HCT116 (cell line): ENCODE measurements at regions not wholly inside any gene's neighbourhood (a gene's known extent, or its start where the extent isn't known, plus 50 kb on each side); places are given as distances from the start of the nearest gene placed in this dataset.

ENCODE experiments used
- EZH2 ChIP-seq: fragments of 200-600 bp; sonication (generic); IDR thresholded peaks from 2 replicates; pipeline ENCODE4 v1.6.1; 2017; ENCODE audit warnings: antibody characterized with exemption, mixed run types
- JUND ChIP-seq: IDR thresholded peaks from 2 replicates; pipeline ENCODE4 v1.6.1; 2012
- TF ChIP-seq, protein P1 (sequence below), 3 experiments: fragments of 200-600 bp in 1 of 3; sonication (generic) in 1 of 3; IDR thresholded peaks in 2 of 3; conservative IDR thresholded peaks in 1 of 3; 2 replicates each; pipeline ENCODE4 v1.5.1; 2012 to 2017; ENCODE audit warnings: low read depth in 2 of 3, low read length in 2 of 3, antibody characterized with exemption in 1 of 3, borderline replicate concordance in 1 of 3, control low read depth in 1 of 3, mild to moderate bottlenecking in 1 of 3, mixed read lengths in 1 of 3, mixed run types in 1 of 3, moderate library complexity in 1 of 3; ENCODE audit not compliant: insufficient read depth in 1 of 3
- TF ChIP-seq, protein P2 (sequence below): IDR thresholded peaks from 2 replicates; pipeline ENCODE4 v1.6.1; 2012; ENCODE audit warnings: low read depth

DNA sequence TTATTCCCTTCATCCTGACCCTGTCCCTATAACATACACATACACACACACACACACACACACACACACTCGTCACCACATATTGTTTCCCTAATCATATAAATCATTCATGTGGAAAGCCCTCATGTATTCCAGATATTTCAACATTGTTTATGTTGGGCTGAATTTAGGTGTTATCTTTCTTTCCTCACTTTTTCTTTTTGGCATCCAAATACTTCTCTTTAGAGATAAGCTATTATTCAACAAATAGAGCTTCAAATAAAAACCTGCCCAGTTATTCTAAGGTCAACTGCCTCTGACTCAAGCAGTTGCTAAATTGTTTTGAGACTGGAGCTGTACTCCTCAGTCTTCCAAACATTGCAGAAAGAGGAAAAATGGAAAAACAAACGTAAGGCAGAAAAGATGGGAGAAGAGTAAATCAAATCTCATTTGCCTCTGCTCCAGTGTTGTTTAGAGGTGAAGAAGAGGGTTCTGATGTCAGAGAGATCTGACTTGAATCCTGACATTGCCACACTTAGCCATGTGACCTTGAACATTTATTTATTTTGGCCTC, 215.7 kb downstream of the GAS1 start:
- TF ChIP-seq, protein P1, sequence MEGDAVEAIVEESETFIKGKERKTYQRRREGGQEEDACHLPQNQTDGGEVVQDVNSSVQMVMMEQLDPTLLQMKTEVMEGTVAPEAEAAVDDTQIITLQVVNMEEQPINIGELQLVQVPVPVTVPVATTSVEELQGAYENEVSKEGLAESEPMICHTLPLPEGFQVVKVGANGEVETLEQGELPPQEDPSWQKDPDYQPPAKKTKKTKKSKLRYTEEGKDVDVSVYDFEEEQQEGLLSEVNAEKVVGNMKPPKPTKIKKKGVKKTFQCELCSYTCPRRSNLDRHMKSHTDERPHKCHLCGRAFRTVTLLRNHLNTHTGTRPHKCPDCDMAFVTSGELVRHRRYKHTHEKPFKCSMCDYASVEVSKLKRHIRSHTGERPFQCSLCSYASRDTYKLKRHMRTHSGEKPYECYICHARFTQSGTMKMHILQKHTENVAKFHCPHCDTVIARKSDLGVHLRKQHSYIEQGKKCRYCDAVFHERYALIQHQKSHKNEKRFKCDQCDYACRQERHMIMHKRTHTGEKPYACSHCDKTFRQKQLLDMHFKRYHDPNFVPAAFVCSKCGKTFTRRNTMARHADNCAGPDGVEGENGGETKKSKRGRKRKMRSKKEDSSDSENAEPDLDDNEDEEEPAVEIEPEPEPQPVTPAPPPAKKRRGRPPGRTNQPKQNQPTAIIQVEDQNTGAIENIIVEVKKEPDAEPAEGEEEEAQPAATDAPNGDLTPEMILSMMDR (IDR thresholded peaks at IDR 0.05 in 2 of 3, conservative IDR thresholded peaks at IDR 0.05 in 1 of 3; ENCODE audit: borderline replicate concordance in 1 of 3, insufficient read depth in 1 of 3, low read depth in 2 of 3, low read length in 2 of 3): no peak
- TF ChIP-seq EZH2 (no peak), JUND (no peak)
- TF ChIP-seq, protein P2, sequence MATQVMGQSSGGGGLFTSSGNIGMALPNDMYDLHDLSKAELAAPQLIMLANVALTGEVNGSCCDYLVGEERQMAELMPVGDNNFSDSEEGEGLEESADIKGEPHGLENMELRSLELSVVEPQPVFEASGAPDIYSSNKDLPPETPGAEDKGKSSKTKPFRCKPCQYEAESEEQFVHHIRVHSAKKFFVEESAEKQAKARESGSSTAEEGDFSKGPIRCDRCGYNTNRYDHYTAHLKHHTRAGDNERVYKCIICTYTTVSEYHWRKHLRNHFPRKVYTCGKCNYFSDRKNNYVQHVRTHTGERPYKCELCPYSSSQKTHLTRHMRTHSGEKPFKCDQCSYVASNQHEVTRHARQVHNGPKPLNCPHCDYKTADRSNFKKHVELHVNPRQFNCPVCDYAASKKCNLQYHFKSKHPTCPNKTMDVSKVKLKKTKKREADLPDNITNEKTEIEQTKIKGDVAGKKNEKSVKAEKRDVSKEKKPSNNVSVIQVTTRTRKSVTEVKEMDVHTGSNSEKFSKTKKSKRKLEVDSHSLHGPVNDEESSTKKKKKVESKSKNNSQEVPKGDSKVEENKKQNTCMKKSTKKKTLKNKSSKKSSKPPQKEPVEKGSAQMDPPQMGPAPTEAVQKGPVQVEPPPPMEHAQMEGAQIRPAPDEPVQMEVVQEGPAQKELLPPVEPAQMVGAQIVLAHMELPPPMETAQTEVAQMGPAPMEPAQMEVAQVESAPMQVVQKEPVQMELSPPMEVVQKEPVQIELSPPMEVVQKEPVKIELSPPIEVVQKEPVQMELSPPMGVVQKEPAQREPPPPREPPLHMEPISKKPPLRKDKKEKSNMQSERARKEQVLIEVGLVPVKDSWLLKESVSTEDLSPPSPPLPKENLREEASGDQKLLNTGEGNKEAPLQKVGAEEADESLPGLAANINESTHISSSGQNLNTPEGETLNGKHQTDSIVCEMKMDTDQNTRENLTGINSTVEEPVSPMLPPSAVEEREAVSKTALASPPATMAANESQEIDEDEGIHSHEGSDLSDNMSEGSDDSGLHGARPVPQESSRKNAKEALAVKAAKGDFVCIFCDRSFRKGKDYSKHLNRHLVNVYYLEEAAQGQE: no peak
